Mesenchymal stem cell (in vitro differentiated cells and primary cell): ENCODE measurements at regions not wholly inside any gene's neighbourhood (a gene's known extent, or its start where the extent isn't known, plus 50 kb on each side); places are given as distances from the start of the nearest gene placed in this dataset.

Experiments used
- DNase-seq: peaks from one replicate; pipeline ENCODE4 v3.0.0-alpha.2; 2013
- H2AFZ ChIP-seq: one replicate; pipeline ENCODE4 v1.6.1; 2013; ENCODE audit warnings: low read depth, mild to moderate bottlenecking, control low read depth, inconsistent platforms, low read length, moderate library complexity
- H2AK5ac ChIP-seq: 2 replicates; pipeline ENCODE4 v1.6.1; 2013; ENCODE audit warnings: low read length, moderate library complexity, mild to moderate bottlenecking, inconsistent platforms; ENCODE audit not compliant: severe bottlenecking
- H2BK120ac ChIP-seq: one replicate; pipeline ENCODE4 v1.6.1; 2013; ENCODE audit warnings: low read depth, mild to moderate bottlenecking, inconsistent platforms, low read length, moderate library complexity
- H2BK12ac ChIP-seq, 2 experiments: one replicate each; pipeline ENCODE4 v1.6.1; 2013; ENCODE audit warnings: inconsistent platforms in 2 of 2, low read length in 2 of 2, mild to moderate bottlenecking in 2 of 2, moderate library complexity in 2 of 2, control low read depth in 1 of 2
- H2BK15ac ChIP-seq: one replicate; pipeline ENCODE4 v1.6.1; 2013; ENCODE audit warnings: mild to moderate bottlenecking, low read depth, inconsistent platforms; ENCODE audit not compliant: poor library complexity, severe bottlenecking
- H2BK5ac ChIP-seq: 2 replicates; pipeline ENCODE4 v1.6.1; 2013; ENCODE audit warnings: low read depth, mild to moderate bottlenecking, low read length, control low read depth, inconsistent platforms; ENCODE audit not compliant: poor library complexity, severe bottlenecking
- H3K14ac ChIP-seq, 2 experiments: one replicate each; pipeline ENCODE4 v1.6.1; 2013; ENCODE audit warnings: inconsistent platforms in 2 of 2, low read length in 2 of 2, control low read depth in 1 of 2, mild to moderate bottlenecking in 1 of 2, moderate library complexity in 1 of 2
- H3K18ac ChIP-seq, 2 experiments: one replicate each; pipeline ENCODE4 v1.6.1; 2013; ENCODE audit warnings: inconsistent platforms in 2 of 2, low read length in 2 of 2, control low read depth in 1 of 2, low read depth in 1 of 2, mild to moderate bottlenecking in 1 of 2
- H3K23ac ChIP-seq, 2 experiments: one replicate each; pipeline ENCODE4 v1.6.1; 2013; ENCODE audit warnings: inconsistent platforms in 2 of 2, low read length in 2 of 2, mild to moderate bottlenecking in 2 of 2, moderate library complexity in 2 of 2, control low read depth in 1 of 2
- H3K27ac ChIP-seq: 2 replicates; pipeline ENCODE4 v1.5.1; 2013; ENCODE audit warnings: mild to moderate bottlenecking, moderate library complexity, low read length, control low read depth, inconsistent platforms; ENCODE audit not compliant: poor library complexity, severe bottlenecking
- H3K27me3 ChIP-seq, 2 experiments: 2 replicates each; pipeline versions ENCODE4 v1.6.1 to v1.7.0; 2013; ENCODE audit warnings: low read length in 2 of 2, mild to moderate bottlenecking in 2 of 2, moderate library complexity in 2 of 2, control low read depth in 1 of 2, inconsistent platforms in 1 of 2; ENCODE audit not compliant: control insufficient read depth in 1 of 2, insufficient read depth in 1 of 2
- H3K36me3 ChIP-seq, 2 experiments: 2 replicates each; pipeline versions ENCODE4 v1.6.1 to v1.7.0; 2013; ENCODE audit warnings: low read length in 2 of 2, control low read depth in 1 of 2, inconsistent platforms in 1 of 2, low read depth in 1 of 2, mild to moderate bottlenecking in 1 of 2; ENCODE audit not compliant: insufficient read depth in 2 of 2, control insufficient read depth in 1 of 2
- H3K4ac ChIP-seq, 2 experiments: one replicate each; pipeline ENCODE4 v1.6.1; 2013; ENCODE audit warnings: inconsistent platforms in 2 of 2, low read length in 2 of 2, mild to moderate bottlenecking in 2 of 2, moderate library complexity in 2 of 2, control low read depth in 1 of 2, low read depth in 1 of 2
- H3K4me1 ChIP-seq: 2 replicates; pipeline ENCODE4 v1.6.1; 2013; ENCODE audit warnings: low read depth, low read length, control low read depth; ENCODE audit not compliant: control insufficient read depth, insufficient read depth
- H3K4me2 ChIP-seq: 2 replicates; pipeline ENCODE4 v1.6.1; 2013; ENCODE audit warnings: low read length, mild to moderate bottlenecking, inconsistent platforms; ENCODE audit not compliant: poor library complexity, severe bottlenecking
- H3K4me3 ChIP-seq, 2 experiments: 2 replicates each; pipeline versions ENCODE4 v1.5.1 to v1.7.0; 2013; ENCODE audit warnings: low read length in 2 of 2, mild to moderate bottlenecking in 2 of 2, control low read depth in 1 of 2, low read depth in 1 of 2; ENCODE audit not compliant: insufficient read depth in 1 of 2
- H3K79me1 ChIP-seq: replicated peaks from 2 replicates; pipeline ENCODE4 v1.6.1; 2013; ENCODE audit warnings: mild to moderate bottlenecking, control low read depth, low read length, inconsistent platforms; ENCODE audit not compliant: poor library complexity, severe bottlenecking
- H3K9ac ChIP-seq: 2 replicates; pipeline ENCODE4 v1.7.0; 2013; ENCODE audit warnings: mild to moderate bottlenecking, low read length, moderate library complexity
- H3K9me3 ChIP-seq: 2 replicates; pipeline ENCODE4 v1.7.0; 2013; ENCODE audit warnings: mild to moderate bottlenecking, low read length; ENCODE audit not compliant: control insufficient read depth
- H4K8ac ChIP-seq: one replicate; pipeline ENCODE4 v1.6.1; 2013; ENCODE audit warnings: inconsistent platforms, mild to moderate bottlenecking, low read length, moderate library complexity
- H4K91ac ChIP-seq: one replicate; pipeline ENCODE4 v1.6.1; 2013; ENCODE audit warnings: mild to moderate bottlenecking, low read length, inconsistent platforms
- WGBS: methylation state at CpG from one replicate; pipeline ENCODE4 v1.1.7; 2013; ENCODE audit warnings: mixed read lengths; 5-methylcytosine and 5-hydroxymethylcytosine counted together

DNA sequence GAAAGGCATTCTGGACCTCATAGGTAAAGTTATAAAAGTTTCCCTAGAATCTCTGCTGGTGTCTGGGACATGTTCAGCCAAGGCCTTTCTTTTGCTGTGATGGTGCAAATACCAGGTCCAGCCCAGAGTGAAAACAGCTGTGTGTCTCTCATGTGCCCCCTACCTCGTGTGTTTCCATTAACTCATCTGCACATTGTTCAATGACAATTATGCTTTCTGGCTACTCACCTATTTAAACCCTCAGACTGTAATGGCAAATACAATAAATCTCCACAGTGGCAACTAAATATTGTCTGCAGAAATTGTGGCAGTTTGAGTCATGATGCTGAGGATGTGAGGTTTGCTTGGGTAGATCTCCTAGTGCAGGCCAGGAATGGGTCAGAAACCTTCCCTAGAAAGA, 53.1 kb upstream of the GALNT15 start:
- Histone ChIP-seq H2AK5ac (no peak overlapping the region), H4K91ac (no peak overlapping the region), H3K9me3 (no peaks in the 10 kb centered on the region), H2AFZ (no peak overlapping the region), H3K4ac (no peak overlapping the region), H3K9ac (peak overlapping the region; percentile 7), H2BK15ac (no peak overlapping the region), H3K79me1 (no peaks in the 10 kb centered on the region), H3K23ac (no peak overlapping the region), H3K14ac (no peak overlapping the region), H2BK120ac (no peak overlapping the region), H3K27me3 (no peaks in the 10 kb centered on the region), H3K4me1 (no peaks in the 10 kb centered on the region), H3K4me2 (no peak overlapping the region), H3K18ac (no peak overlapping the region), H3K36me3 (no peaks in the 10 kb centered on the region), H3K4me3 (no peak overlapping the region), H3K27ac (no peak overlapping the region), H2BK5ac (no peak overlapping the region), H4K8ac (no peak overlapping the region), H2BK12ac (no peak overlapping the region)
- 56% methylated on average over 1 of the region's 1 CpG for WGBS
- no peak for DNase-seq

DNA sequence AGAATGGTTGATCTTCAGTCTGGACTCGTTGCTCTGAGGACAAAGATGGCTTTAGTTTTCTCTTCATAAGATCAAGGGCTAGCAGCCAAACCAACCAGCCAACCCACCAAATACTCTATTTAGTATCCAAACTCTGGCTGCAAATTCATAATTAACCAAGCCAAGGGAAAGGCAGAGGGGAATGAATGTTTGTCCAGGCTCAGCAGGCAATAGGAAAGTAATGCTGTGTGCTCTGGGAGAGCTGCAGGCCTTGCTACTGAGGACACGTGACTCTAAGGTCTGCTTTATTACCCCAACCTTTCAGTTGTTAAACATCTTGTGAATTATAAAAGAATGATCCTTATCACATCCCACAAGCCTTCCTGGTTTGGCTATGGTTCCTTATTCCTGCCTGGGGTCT, 52.3 kb upstream of the GALNT15 start:
- Histone ChIP-seq H2BK12ac (no peak overlapping the region), H3K9ac (peak overlapping the region; percentile 4), H4K91ac (no peak overlapping the region), H3K36me3 (no peaks in the 10 kb centered on the region), H2AK5ac (no peak overlapping the region), H3K9me3 (no peaks in the 10 kb centered on the region), H3K27ac (no peak overlapping the region), H3K27me3 (no peaks in the 10 kb centered on the region), H3K4me1 (no peaks in the 10 kb centered on the region), H3K79me1 (no peaks in the 10 kb centered on the region), H3K4ac (no peak overlapping the region), H3K23ac (no peak overlapping the region), H4K8ac (no peak overlapping the region), H3K4me2 (no peak overlapping the region), H3K18ac (no peak overlapping the region), H3K14ac (no peak overlapping the region), H2BK15ac (no peak overlapping the region), H2AFZ (no peak overlapping the region), H2BK5ac (no peak overlapping the region), H2BK120ac (no peak overlapping the region), H3K4me3 (no peak overlapping the region)
- WGBS, result 81% methylated on average over 2 of the region's 2 CpGs
- DNase-seq, result no peak

DNA sequence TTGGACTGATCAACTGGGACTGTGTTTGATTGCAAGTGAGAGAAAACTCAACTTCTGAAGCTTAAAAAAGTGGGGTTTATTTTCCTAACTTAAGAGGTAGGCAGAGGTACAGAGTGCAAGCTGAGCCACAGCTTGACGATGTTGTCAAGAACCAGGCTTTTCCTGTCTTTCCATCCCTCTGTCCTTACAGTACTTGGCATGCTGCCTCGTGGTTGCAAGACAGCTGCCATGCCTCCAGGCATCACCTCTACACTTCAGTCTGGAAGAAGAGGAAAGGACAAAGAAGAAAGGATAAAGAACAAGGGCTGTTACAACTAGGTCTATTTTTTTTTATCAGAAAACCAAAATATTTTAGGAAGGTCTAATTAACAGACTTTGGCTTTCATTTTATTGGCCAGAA, 51.8 kb upstream of the GALNT15 start:
- Histone ChIP-seq H3K14ac (no peak overlapping the region), H3K27me3 (no peaks in the 10 kb centered on the region), H3K79me1 (no peaks in the 10 kb centered on the region), H3K23ac (no peak overlapping the region), H3K4me1 (no peaks in the 10 kb centered on the region), H3K18ac (no peak overlapping the region), H2BK15ac (no peak overlapping the region), H3K4ac (no peak overlapping the region), H3K4me3 (no peak overlapping the region), H2AFZ (no peak overlapping the region), H4K91ac (no peak overlapping the region), H4K8ac (no peak overlapping the region), H2BK12ac (no peak overlapping the region), H3K9me3 (no peaks in the 10 kb centered on the region), H2BK5ac (no peak overlapping the region), H3K9ac (peak overlapping the region; percentile 4), H2AK5ac (no peak overlapping the region), H3K36me3 (no peaks in the 10 kb centered on the region), H3K27ac (no peak overlapping the region), H3K4me2 (no peak overlapping the region), H2BK120ac (no peak overlapping the region)
- 46% methylated on average over 1 of the region's 2 CpGs for WGBS
- DNase-seq, result no peak

DNA sequence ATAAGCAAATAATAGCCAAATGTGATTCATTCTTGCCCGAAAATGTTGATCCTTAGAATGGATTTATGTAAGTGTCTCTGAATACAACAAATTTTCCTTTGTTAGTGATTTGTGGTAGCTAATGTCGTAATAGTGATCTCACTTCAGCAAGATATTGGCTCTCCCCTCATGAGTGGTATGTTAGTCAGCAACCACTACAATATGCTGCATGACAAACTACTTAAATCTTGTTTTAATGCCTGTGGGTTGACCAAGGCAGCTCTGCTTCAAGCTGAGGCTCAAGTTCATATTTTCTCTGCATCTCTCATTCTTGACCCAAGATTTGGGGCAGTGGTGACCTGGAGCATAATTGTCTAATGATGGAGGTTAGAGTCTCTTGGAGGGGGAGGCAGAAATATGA, 49.8 kb upstream of the GALNT15 start:
- Histone ChIP-seq H3K9ac (peak overlapping the region; percentile 79), H3K4me2 (no peak overlapping the region), H2AFZ (no peak overlapping the region), H3K36me3 (no peaks in the 10 kb centered on the region), H3K9me3 (no peaks in the 10 kb centered on the region), H2BK15ac (no peak overlapping the region), H4K91ac (no peak overlapping the region), H3K4me1 (peaks cover 1% of the 10 kb centered on the region), H2BK12ac (no peak overlapping the region), H4K8ac (no peak overlapping the region), H3K23ac (no peak overlapping the region), H3K14ac (no peak overlapping the region), H2AK5ac (no peak overlapping the region), H2BK120ac (no peak overlapping the region), H3K27me3 (no peaks in the 10 kb centered on the region), H3K18ac (no peak overlapping the region), H3K4me3 (no peak overlapping the region), H2BK5ac (no peak overlapping the region), H3K79me1 (no peaks in the 10 kb centered on the region), H3K27ac (no peak overlapping the region), H3K4ac (no peak overlapping the region)
- 0% methylated on average over 1 of the region's 2 CpGs for WGBS
- peak; percentile 96 for DNase-seq
